GM20000 (cell line): ENCODE measurements at regions not wholly inside any gene's neighbourhood (a gene's known extent, or its start where the extent isn't known, plus 50 kb on each side); places are given as distances from the start of the nearest gene placed in this dataset.

Experiments used
- DNase-seq: peaks from one replicate; pipeline ENCODE4 v3.0.0; 2012; ENCODE audit warnings: low spot score
- TF ChIP-seq, protein P1 (sequence below): IDR thresholded peaks from 2 replicates; pipeline ENCODE4 v1.5.1; 2012; ENCODE audit warnings: mild to moderate bottlenecking, control low read depth; ENCODE audit errors: extremely low read depth, missing control alignments

DNA sequence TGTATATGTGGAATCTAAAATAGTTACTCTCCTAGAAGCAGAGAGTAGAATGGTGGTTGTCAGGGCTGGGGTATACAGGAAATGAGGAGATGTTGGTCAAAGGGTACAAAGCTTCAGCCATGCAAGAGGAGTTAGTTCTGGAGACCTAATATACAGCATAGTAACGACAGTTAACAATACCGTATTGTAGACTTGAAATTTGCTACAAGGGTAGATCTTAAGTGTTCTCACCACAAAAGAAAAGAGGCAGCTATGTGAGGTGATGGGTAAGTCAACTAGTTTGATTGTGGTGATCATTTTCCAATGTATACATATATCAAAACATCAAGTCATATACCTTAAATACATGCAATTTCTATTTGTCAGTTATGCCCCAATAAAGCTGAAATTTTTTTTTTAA, 98.2 kb upstream of the CYP1B1 start:
- TF ChIP-seq, protein P1, sequence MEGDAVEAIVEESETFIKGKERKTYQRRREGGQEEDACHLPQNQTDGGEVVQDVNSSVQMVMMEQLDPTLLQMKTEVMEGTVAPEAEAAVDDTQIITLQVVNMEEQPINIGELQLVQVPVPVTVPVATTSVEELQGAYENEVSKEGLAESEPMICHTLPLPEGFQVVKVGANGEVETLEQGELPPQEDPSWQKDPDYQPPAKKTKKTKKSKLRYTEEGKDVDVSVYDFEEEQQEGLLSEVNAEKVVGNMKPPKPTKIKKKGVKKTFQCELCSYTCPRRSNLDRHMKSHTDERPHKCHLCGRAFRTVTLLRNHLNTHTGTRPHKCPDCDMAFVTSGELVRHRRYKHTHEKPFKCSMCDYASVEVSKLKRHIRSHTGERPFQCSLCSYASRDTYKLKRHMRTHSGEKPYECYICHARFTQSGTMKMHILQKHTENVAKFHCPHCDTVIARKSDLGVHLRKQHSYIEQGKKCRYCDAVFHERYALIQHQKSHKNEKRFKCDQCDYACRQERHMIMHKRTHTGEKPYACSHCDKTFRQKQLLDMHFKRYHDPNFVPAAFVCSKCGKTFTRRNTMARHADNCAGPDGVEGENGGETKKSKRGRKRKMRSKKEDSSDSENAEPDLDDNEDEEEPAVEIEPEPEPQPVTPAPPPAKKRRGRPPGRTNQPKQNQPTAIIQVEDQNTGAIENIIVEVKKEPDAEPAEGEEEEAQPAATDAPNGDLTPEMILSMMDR: no peak
- no peak for DNase-seq

DNA sequence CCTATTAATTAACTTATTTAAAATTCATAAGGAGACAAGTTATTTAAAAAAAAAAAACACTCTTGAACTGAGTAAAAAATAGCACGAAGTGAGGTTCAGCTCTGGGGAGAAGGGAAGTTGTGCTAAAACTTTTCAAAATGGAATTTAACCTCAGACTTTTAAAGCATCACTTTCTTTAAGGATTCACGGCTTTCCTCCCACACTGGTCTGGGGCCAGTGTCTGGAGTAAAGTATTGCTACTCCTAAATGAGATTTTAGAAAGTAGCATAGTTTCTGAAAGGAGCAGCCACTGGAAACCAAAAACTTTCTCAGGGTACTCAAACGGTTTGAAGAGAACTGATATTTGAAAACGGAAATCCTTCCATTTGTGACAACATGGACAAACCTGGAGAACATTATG, 97.7 kb upstream of the CYP1B1 start:
- TF ChIP-seq, protein P1: no peak
- DNase-seq: no peak

DNA sequence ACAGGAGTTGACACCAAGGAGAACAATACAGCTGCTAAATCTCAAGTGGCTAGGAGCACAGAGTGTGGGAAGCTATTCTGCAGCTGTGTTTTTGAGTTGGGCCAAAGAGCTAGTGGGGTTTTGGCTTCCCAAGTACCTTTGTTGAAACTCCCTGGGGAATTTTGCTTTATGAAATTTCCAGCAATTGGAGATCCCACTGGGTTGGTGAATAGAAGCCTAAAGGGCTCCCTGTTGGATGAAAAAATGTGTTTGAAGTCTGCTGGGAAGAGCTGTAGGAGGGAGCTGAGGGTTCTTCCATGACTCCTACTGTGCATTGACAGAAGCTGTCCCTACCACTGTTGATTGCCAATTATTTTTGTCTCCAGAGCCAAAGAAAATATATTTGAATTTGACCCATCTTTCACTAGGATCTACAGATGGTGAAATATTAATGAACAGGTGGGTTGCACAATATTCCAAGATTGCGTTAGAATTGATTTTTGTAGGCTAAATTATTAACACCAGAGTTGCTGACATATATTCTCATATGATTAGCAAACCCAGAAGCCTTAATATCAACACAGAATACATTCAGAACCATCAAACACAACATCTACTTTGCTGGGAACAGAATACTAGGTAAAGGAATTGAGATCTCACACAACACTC, 95.4 kb upstream of the CYP1B1 start:
- TF ChIP-seq, protein P1: no peak
- DNase-seq: no peak

DNA sequence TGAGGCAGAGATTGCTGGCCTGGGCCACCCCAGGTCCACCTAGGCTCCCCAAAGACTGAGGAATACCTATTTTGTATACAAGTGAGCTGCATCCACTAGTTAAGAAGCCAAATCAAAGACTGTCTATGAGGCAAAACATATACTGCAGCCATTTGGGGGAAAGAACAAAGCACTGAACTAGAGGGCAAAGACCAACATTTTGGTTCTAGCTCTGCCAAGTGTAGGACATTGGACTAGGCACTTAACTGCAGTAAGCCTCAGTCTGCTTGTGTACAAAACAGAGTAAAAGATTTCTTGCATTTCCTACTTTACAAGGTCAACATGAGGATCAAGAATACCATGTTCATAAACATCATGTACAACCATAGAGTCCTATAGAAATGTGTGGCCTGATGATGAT, 94.8 kb upstream of the CYP1B1 start:
- TF ChIP-seq, protein P1: no peak
- DNase-seq: no peak

DNA sequence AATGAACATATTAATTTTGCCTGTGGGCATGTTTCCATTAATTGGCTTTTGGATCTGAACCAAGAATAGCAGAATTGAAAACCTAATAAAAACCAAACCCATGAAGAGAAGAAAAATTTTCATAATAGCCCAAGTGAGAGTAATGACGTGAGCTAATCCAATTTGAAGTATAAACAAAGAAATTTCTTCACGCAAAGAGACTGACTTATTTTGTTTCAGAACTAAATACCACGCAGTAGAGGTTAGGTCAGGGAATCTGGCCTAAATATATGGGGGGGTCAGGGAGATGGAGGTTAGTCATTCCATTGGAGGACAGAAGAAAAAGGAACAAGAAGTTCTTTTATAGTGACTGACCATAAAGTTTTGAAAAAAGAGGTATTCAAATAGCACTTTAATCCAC, 94.1 kb upstream of the CYP1B1 start:
- TF ChIP-seq, protein P1: no peak
- no peak for DNase-seq

DNA sequence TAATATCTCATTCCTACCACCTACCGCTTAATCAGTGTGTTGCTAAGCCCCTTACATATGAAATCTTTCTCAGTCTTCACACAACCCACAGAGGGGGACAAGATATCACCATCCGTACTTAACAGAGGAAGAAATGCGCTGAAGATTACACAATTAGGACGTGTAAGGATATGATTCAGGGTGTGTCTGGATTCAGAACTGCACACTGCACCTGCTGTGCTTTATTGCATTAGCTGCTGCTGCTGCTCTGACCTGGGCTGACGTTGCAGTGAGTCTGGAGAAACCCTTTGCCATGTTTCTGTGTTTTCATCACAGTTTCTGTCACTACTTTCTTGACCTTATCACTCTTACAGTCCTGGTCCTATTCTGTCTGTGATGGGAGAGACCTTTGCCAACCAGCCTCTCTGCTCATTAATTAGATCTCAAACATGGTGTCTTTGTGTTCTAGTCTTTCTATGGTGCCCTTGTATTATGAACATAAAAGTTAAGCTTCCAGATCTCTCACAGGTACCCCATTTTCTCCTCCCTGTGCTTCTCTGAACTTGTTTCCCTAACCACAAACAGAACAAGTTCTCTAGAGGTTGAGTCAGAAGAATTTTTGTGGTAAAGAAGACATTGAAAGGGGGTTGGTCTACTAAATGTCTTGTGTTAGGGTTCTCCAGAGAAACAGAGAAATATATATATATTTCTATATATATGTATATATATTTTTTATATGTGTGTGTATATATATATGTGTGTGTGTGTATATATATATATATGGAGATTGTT, 92.9 kb upstream of the CYP1B1 start:
- TF ChIP-seq, protein P1: no peak
- no peak for DNase-seq

DNA sequence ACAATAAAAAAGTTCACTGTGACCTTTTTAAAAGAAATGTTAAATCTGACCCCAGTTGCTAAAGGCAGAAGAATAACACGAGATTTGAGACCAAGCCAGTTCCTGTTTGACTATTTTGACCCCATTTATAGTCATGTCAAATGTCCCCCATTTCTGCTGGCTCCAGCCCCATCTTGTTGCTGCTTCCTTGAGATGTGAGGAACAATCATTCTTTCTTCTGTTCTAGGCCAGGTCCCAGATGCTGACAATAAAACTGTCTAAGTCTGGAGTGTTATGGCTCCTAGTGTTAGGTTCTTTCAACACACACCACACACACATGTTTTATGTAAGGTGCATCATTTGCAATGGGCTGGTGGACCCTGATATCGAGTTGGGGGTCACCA, 92.0 kb upstream of the CYP1B1 start:
- DNase-seq: no peak
- TF ChIP-seq, protein P1: no peak
